K562 (cell line): ENCODE measurements at regions not wholly inside any gene's neighbourhood (a gene's known extent, or its start where the extent isn't known, plus 50 kb on each side); places are given as distances from the start of the nearest gene placed in this dataset.

Experiments used
- ATAC-seq: fragments of 200-7000 bp; cut with Tn5 transposase; 3 replicates; pipeline ENCODE4 v1.9.1; 2020; ENCODE audit warnings: moderate library complexity
- BruUV-seq: library from RNA; stranded (reverse); fragments of 400-500 nt; replicated peaks from 2 replicates; lab custom pipeline; 2021; lab: Mats Ljungman, UMichigan
- CTCF ChIA-PET: fragments of 300-600 bp; formaldehyde crosslinking; extraction: SDS; loops from one replicate; lab custom pipeline; 2021; ENCODE audit warnings: low intra/inter-chr PET ratio; lab: Yijun Ruan, JAX
- POLR2A ChIA-PET: fragments of 300-600, 350-650 bp; sonication (Branson Sonifier 250); formaldehyde crosslinking; extraction: SDS; loops from one replicate; lab custom pipeline; 2021; ENCODE audit warnings: antibody characterized with exemption, inconsistent platforms; lab: Yijun Ruan, JAX
- DNase-seq, 4 experiments: peaks; one replicate each; pipeline versions ENCODE4 v3.0.0 to v3.0.0-alpha.2; 2011 to 2018; ENCODE audit warnings: low spot score in 3 of 4, mixed read lengths in 3 of 4; ENCODE audit errors: extremely low read depth in 1 of 4
- FAIRE-seq: peaks from 2 replicates; lab custom pipeline; 2011; peaks lifted over from hg19 to GRCh38; lab: Jason Lieb, UNC
- H2AFZ ChIP-seq: 2 replicates; pipeline ENCODE4 v1.6.0; 2011; ENCODE audit warnings: low read depth, low read length, control low read depth, inconsistent platforms
- H3K27ac ChIP-seq: fragments of 200-600 bp; 3 replicates; pipeline ENCODE4 v1.8.0; 2011; ENCODE audit warnings: low read depth, mild to moderate bottlenecking, control low read depth, inconsistent platforms, low read length, moderate library complexity, mixed read lengths; ENCODE audit errors: extremely low read depth
- H3K27me3 ChIP-seq, 2 experiments: fragments of 300-600 bp in 1 of 2; 2 replicates in 1 of 2; 3 replicates in 1 of 2; pipeline versions ENCODE4 v1.6.0 to v1.8.0; 2011; ENCODE audit warnings: inconsistent platforms in 2 of 2, low read length in 2 of 2, mild to moderate bottlenecking in 1 of 2, mixed read lengths in 1 of 2, moderate library complexity in 1 of 2; ENCODE audit not compliant: control insufficient read depth in 2 of 2, insufficient read depth in 2 of 2
- H3K36me3 ChIP-seq: fragments of 300-600 bp; 3 replicates; pipeline ENCODE4 v1.8.0; 2011; ENCODE audit warnings: mild to moderate bottlenecking, low read length, inconsistent platforms; ENCODE audit not compliant: control insufficient read depth, insufficient read depth
- H3K4me1 ChIP-seq, 2 experiments: fragments of 200-600 bp in 1 of 2; replicated peaks in 1 of 2; 2 replicates in 1 of 2; 3 replicates in 1 of 2; pipeline versions ENCODE4 v1.5.1 to v1.8.0; 2011; ENCODE audit warnings: inconsistent platforms in 2 of 2, low read length in 2 of 2, mild to moderate bottlenecking in 1 of 2, mixed read lengths in 1 of 2, moderate library complexity in 1 of 2; ENCODE audit not compliant: control insufficient read depth in 2 of 2, insufficient read depth in 2 of 2
- H3K4me2 ChIP-seq: 2 replicates; pipeline ENCODE4 v1.6.1; 2011; ENCODE audit warnings: low read length, control low read depth, inconsistent platforms, mixed read lengths; ENCODE audit not compliant: insufficient read depth
- H3K4me3 ChIP-seq: fragments of 200-600 bp; sonication (generic), shearing (Covaris generic); 2 replicates; pipeline ENCODE4 v1.5.1; 2016; ENCODE audit warnings: control low read depth, inconsistent platforms
- H3K79me2 ChIP-seq: fragments of 200-600 bp; 3 replicates; pipeline ENCODE4 v1.8.0; 2011; ENCODE audit warnings: low read length, inconsistent platforms; ENCODE audit not compliant: control insufficient read depth, insufficient read depth
- H3K9ac ChIP-seq, 2 experiments: 2 replicates each; pipeline versions ENCODE4 v1.6.0 to v1.6.1; 2011; ENCODE audit warnings: low read depth in 2 of 2, low read length in 2 of 2, control low read depth in 1 of 2, inconsistent platforms in 1 of 2, mild to moderate bottlenecking in 1 of 2, mixed read lengths in 1 of 2; ENCODE audit not compliant: insufficient read depth in 1 of 2
- H3K9me1 ChIP-seq: one replicate; pipeline ENCODE4 v1.6.0; 2011; ENCODE audit warnings: inconsistent platforms, mild to moderate bottlenecking, low read length, moderate library complexity; ENCODE audit not compliant: control insufficient read depth, insufficient read depth
- H3K9me3 ChIP-seq: replicated peaks from 2 replicates; pipeline ENCODE4 v1.5.1; 2011; ENCODE audit warnings: low read depth, low read length, inconsistent platforms; ENCODE audit not compliant: control insufficient read depth, insufficient read depth
- H4K20me1 ChIP-seq: replicated peaks from 2 replicates; pipeline ENCODE4 v1.6.1; 2011; ENCODE audit warnings: low read length, inconsistent platforms, mixed read lengths; ENCODE audit not compliant: control insufficient read depth, insufficient read depth
- CBX2 ChIP-seq: fragments of 200-600 bp; sonication (generic); IDR thresholded peaks from one replicate; pipeline ENCODE4 v1.6.1; 2012; ENCODE audit warnings: mild to moderate bottlenecking, low read length, inconsistent platforms; ENCODE audit not compliant: insufficient read depth, poor library complexity, severe bottlenecking
- CTBP1 ChIP-seq: fragments of 450-650 bp; IDR thresholded peaks from 2 replicates; pipeline ENCODE4 v1.6.1; 2016; ENCODE audit warnings: borderline replicate concordance
- CTCF ChIP-seq, 3 experiments: IDR thresholded peaks in 2 of 3; conservative IDR thresholded peaks in 1 of 3; 2 replicates each; pipeline ENCODE4 v1.5.1; 2011 to 2012; ENCODE audit warnings: low read length in 3 of 3, mild to moderate bottlenecking in 3 of 3, control low read depth in 2 of 3, improper control_type of control experiment in 1 of 3, inconsistent platforms in 1 of 3, low read depth in 1 of 3, mixed read lengths in 1 of 3, moderate library complexity in 1 of 3; ENCODE audit not compliant: insufficient read depth in 2 of 3
- FOXA1 ChIP-seq: fragments of 450-650 bp; IDR thresholded peaks from 2 replicates; pipeline ENCODE4 v1.6.1; 2016; ENCODE audit warnings: mild to moderate bottlenecking, borderline replicate concordance
- HMGXB4 ChIP-seq: sonication (generic); formaldehyde crosslinking; IDR thresholded peaks from 2 replicates; pipeline ENCODE4 v1.8.1; 2023; ENCODE audit warnings: mild to moderate bottlenecking, missing genetic modification reagents
- HOMEZ ChIP-seq: fragments of 250-450 bp; sonication (Bioruptor Pico); IDR thresholded peaks from 2 replicates; pipeline ENCODE4 v1.4.0; 2020; ENCODE audit warnings: mild to moderate bottlenecking, moderate library complexity
- MECOM ChIP-seq: fragments of 250-450 bp; sonication (Bioruptor Pico); IDR thresholded peaks from 2 replicates; pipeline ENCODE4 v1.8.0; 2022; ENCODE audit warnings: inconsistent platforms
- NCOA1 ChIP-seq: fragments of 450-650 bp; IDR thresholded peaks from 2 replicates; pipeline ENCODE4 v1.6.1; 2016; ENCODE audit warnings: low read depth
- NCOA4 ChIP-seq: fragments of 450-650 bp; IDR thresholded peaks from 2 replicates; pipeline ENCODE4 v1.6.1; 2018; ENCODE audit warnings: mild to moderate bottlenecking; ENCODE audit not compliant: partially characterized antibody
- NFE2L1 ChIP-seq: fragments of 450-650 bp; IDR thresholded peaks from 2 replicates; pipeline ENCODE4 v1.6.1; 2016; ENCODE audit warnings: missing genetic modification characterization, low read depth, mild to moderate bottlenecking, missing compliant biosample characterization, moderate library complexity, borderline replicate concordance
- TAF7 ChIP-seq: fragments of 450-650 bp; IDR thresholded peaks from 2 replicates; pipeline ENCODE4 v1.6.1; 2016; ENCODE audit warnings: missing genetic modification characterization, missing compliant biosample characterization
- TAF9B ChIP-seq: fragments of 450-650 bp; IDR thresholded peaks from 2 replicates; pipeline ENCODE4 v1.6.1; 2018; ENCODE audit warnings: mild to moderate bottlenecking; ENCODE audit not compliant: partially characterized antibody
- USF2 ChIP-seq: sonication (generic); formaldehyde crosslinking; IDR thresholded peaks from 2 replicates; pipeline ENCODE4 v1.5.0; 2020; ENCODE audit warnings: missing genetic modification reagents
- ZBTB17 ChIP-seq: fragments of 450-650 bp; formaldehyde crosslinking; IDR thresholded peaks from 2 replicates; pipeline ENCODE4 v1.4.0; 2020; ENCODE audit warnings: mild to moderate bottlenecking
- ZNF639 ChIP-seq, 2 experiments: fragments of 200-800 bp in 1 of 2; sonication (Bioruptor generic) in 1 of 2; sonication (generic) in 1 of 2; formaldehyde crosslinking in 1 of 2; IDR thresholded peaks in 1 of 2; conservative IDR thresholded peaks in 1 of 2; 2 replicates each; pipeline versions ENCODE4 v1.5.0 to v1.6.1; 2016 to 2020; ENCODE audit warnings: missing compliant biosample characterization in 1 of 2, missing genetic modification characterization in 1 of 2, missing genetic modification reagents in 1 of 2
- WGBS: fragments of 100-300 bp; shearing (Covaris generic); methylation state at CpG from one replicate; pipeline ENCODE4 v1.1.6; 2016; ENCODE audit warnings: low coverage, mixed read lengths; ENCODE audit not compliant: insufficient coverage; ENCODE audit errors: missing lambda C conversion rate; 5-methylcytosine and 5-hydroxymethylcytosine counted together
- in situ Hi-C: fragments of 300-500 bp; cut with MboI; formaldehyde crosslinking; loops from 4 replicates; pipeline ENCODE4 v1.15.0; 2018; ENCODE audit warnings: inconsistent platforms, mixed read lengths
- intact Hi-C: fragments of 100-400 bp; cut with micrococcal nuclease; formaldehyde crosslinking; loops from 2 replicates; pipeline ENCODE4 v1.14.2; 2022

- no peak for FAIRE-seq
- TF ChIP-seq HMGXB4 (CRISPR knock-in tag) (no peak), MECOM (no peak), FOXA1 (no peak), ZNF639 (CRISPR knock-in tag; conservative IDR thresholded peaks at IDR 0.05 in 1 of 2, IDR thresholded peaks at IDR 0.05 in 1 of 2) (no peak), TAF9B (no peak), NCOA1 (no peak), HOMEZ (CRISPR knock-in tag) (no peak), NFE2L1 (tag) (no peak), USF2 (CRISPR knock-in tag) (no peak), CTCF (IDR thresholded peaks at IDR 0.05 in 2 of 3, conservative IDR thresholded peaks at IDR 0.05 in 1 of 3; ENCODE audit: insufficient read depth in 2 of 3, low read depth in 1 of 3, low read length in 3 of 3) (no peak), CTBP1 (no peak), ZBTB17 (CRISPR knock-in tag) (no peak), CBX2 (no peak), NCOA4 (no peak), TAF7 (tag) (no peak)
- Histone ChIP-seq H3K36me3 (no peaks in the 10 kb centered on the region), H3K9ac (no peak overlapping the region), H3K4me2 (no peak overlapping the region), H3K27ac (no peak overlapping the region), H2AFZ (no peak overlapping the region), H3K4me3 (no peak overlapping the region), H3K9me3 (no peaks in the 10 kb centered on the region), H3K4me1 (no peaks in the 10 kb centered on the region), H4K20me1 (no peaks in the 10 kb centered on the region), H3K79me2 (no peaks in the 10 kb centered on the region), H3K27me3 (no peaks in the 10 kb centered on the region), H3K9me1 (no peaks in the 10 kb centered on the region)
- no peak for ATAC-seq
- DNase-seq, result no peak
- BruUV-seq, result no TSS peak
- CTCF ChIA-PET, result no interaction called here
- WGBS, result 0% methylated on average over 4 of the region's 4 CpGs
- in situ Hi-C loops (no loop called here), intact Hi-C loops (loop anchor here (10.0 kb wide), 1 partner anchor 265 kb away; no protein-coding TSS in a partner anchor)
- POLR2A ChIA-PET, result no interaction called here
These were observed 250.8 kb upstream of the FOXF1 start for GRCh38 chr16:86259499-86259898.
